Vagina (tissue), 2 donors: ENCODE measurements at regions not wholly inside any gene's neighbourhood (a gene's known extent, or its start where the extent isn't known, plus 50 kb on each side); places are given as distances from the start of the nearest gene placed in this dataset.

Source experiments
- CTCF ChIP-seq, 3 experiments: fragments of 450-650 bp in 2 of 3; fragments of 200-600 bp in 1 of 3; sonication (generic) in 1 of 3; IDR thresholded peaks; one replicate each; pipeline ENCODE4 v1.5.1; 2017 to 2019; ENCODE audit warnings: antibody characterized with exemption in 3 of 3, mild to moderate bottlenecking in 2 of 3, moderate library complexity in 2 of 3
- POLR2A ChIP-seq, 2 donors: fragments of 450-650 bp; IDR thresholded peaks; one replicate each; pipeline ENCODE4 v1.6.1; 2017; ENCODE audit warnings: antibody characterized with exemption in 2 of 2, mild to moderate bottlenecking in 2 of 2, moderate library complexity in 2 of 2
- POLR2AphosphoS5 ChIP-seq, 2 donors: sonication (generic); formaldehyde crosslinking; IDR thresholded peaks; one replicate each; pipeline ENCODE4 v1.9.0; 2017; ENCODE audit warnings: antibody characterized with exemption in 2 of 2, mild to moderate bottlenecking in 2 of 2, low read depth in 1 of 2; ENCODE audit not compliant: insufficient read depth in 1 of 2

- no peak for TF ChIP-seq POLR2A (IDR thresholded peaks at IDR 0.05)
- no peak for TF ChIP-seq CTCF (IDR thresholded peaks at IDR 0.05)
- no peak for TF ChIP-seq POLR2AphosphoS5 (IDR thresholded peaks at IDR 0.05; ENCODE audit: insufficient read depth in 1 of 2, low read depth in 1 of 2)
These were observed 170.6 kb downstream of the TRMT11 start for GRCh38 chr6:126156973-126157372.
